ENCODE measurements at regions not wholly inside any gene's neighbourhood (a gene's known extent, or its start where the extent isn't known, plus 50 kb on each side); places are given as distances from the start of the nearest gene placed in this dataset.

DNA sequence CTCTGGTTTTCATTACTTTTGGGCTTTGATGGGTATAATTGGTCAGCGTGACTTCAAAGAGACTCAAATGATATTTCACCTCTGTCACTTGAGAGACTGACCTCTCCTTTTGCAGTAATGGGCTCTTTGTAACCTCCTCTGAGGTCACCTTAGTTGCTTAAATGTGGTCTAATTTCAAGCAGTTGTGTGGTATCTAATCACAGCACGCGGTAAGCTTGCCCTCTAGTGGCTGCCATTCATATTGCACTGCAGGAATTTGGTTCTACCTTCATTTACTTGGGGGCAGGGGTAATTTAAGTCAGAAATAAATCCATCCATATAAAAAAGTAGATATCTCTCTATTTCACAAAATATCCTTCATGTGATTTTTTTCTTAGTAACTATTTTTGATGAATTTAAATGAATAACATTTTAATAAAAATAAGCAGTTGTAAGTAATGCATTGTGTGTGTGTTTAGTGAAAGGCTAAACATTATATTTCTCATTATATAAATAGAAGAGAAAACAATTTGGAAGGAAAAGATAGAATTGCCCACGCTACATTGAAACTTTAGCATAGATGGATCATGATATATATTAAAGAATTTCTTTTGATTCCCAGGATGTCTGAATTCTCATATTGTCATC is 55.0 kb upstream of the ANO3 start:
- DNase-seq (ENCODE audit: low read depth): peak; percentile 66

DNA sequence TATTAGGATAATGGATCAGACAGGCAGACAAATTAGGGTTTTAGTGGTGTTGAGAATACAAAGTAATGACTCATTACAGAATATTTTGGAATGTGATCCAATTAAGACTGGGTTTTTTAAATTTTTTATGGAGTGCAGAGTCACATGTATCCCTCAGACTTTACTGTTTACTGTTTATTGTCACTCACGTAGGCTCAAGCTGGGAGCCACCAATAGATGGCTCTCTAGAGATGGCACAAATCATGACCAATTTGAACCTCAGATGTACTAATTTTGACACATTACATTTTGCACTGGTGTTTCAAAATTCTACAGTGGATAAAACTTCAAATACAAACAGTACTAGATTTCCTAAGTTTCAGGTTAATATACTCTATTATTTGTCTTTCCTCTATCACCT is 53.6 kb upstream of the ANO3 start:
- H3K4me3 ChIP-seq (ENCODE audit: low read depth, low read length): no peak overlapping the region
- no peak for DNase-seq (ENCODE audit: low read depth)
- TF ChIP-seq, protein P1, sequence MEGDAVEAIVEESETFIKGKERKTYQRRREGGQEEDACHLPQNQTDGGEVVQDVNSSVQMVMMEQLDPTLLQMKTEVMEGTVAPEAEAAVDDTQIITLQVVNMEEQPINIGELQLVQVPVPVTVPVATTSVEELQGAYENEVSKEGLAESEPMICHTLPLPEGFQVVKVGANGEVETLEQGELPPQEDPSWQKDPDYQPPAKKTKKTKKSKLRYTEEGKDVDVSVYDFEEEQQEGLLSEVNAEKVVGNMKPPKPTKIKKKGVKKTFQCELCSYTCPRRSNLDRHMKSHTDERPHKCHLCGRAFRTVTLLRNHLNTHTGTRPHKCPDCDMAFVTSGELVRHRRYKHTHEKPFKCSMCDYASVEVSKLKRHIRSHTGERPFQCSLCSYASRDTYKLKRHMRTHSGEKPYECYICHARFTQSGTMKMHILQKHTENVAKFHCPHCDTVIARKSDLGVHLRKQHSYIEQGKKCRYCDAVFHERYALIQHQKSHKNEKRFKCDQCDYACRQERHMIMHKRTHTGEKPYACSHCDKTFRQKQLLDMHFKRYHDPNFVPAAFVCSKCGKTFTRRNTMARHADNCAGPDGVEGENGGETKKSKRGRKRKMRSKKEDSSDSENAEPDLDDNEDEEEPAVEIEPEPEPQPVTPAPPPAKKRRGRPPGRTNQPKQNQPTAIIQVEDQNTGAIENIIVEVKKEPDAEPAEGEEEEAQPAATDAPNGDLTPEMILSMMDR (IDR thresholded peaks at IDR 0.05; ENCODE audit: insufficient read depth, low read depth, low read length, missing control alignments): no peak

More for the DNA sequence above, 55.0 kb upstream of the ANO3 start:
- TF ChIP-seq, protein P1 (IDR thresholded peaks at IDR 0.05; ENCODE audit: insufficient read depth, low read depth, low read length, missing control alignments): peak; percentile 89
- H3K4me3 ChIP-seq (ENCODE audit: low read depth, low read length): no peak overlapping the region

Data from GM12865 (cell line).